ENCODE measurements at regions not wholly inside any gene's neighbourhood (a gene's known extent, or its start where the extent isn't known, plus 50 kb on each side); places are given as distances from the start of the nearest gene placed in this dataset.

GRCh38 chr21:27156666-27157065 is 189.8 kb upstream of the ADAMTS5 start:
- no peak overlapping the region for H3K27ac ChIP-seq
- no peak for TF ChIP-seq CTCF (conservative IDR thresholded peaks at IDR 0.05)
- no peak for TF ChIP-seq ZFX (IDR thresholded peaks at IDR 0.05)

GRCh38 chr21:27155130-27155500 is 188.2 kb upstream of the ADAMTS5 start:
- no peak overlapping the region for H3K27ac ChIP-seq
- TF ChIP-seq CTCF (conservative IDR thresholded peaks at IDR 0.05) (no peak), ZFX (IDR thresholded peaks at IDR 0.05) (no peak)

DNA sequence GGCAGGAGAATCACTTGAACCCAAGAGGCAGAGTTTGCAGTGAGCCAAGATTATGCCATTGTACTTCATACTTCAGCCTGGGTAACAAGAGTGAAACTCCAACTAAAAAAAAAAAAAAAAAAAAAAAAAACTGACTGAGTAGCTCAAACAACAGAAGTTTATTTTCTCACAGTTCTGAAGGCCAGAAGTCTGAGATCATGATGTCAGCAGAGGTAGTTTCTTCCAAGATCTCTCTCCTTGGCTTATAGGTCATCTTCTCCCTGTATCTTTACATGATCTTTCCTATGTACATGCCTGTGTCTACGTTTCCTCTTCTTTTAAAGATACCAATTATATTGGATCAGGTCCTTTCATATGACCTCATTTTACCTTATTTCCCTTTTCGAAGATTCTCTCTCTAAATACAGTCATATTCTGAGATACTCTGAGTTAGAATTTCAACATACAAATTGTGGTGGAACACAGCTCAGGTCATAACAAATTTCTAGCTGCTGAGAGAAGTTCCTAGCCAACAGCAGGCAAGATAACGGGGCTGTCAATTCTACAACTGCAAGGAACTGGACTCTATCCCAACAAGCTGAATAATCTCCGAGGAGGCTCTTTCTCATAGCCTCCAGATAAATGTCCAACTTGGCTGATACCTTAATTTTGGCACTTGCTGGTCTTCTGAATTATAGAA is 187.7 kb upstream of the ADAMTS5 start:
- no peak for TF ChIP-seq ZFX (IDR thresholded peaks at IDR 0.05)
- TF ChIP-seq CTCF (conservative IDR thresholded peaks at IDR 0.05): no peak
- no peak overlapping the region for H3K27ac ChIP-seq

GRCh38 chr21:27152996-27153395 is 186.1 kb upstream of the ADAMTS5 start:
- H3K27ac ChIP-seq: no peak overlapping the region
- no peak for TF ChIP-seq CTCF (conservative IDR thresholded peaks at IDR 0.05)
- no peak for TF ChIP-seq ZFX (IDR thresholded peaks at IDR 0.05)

GRCh38 chr21:27149034-27149433 is 182.1 kb upstream of the ADAMTS5 start:
- H3K27ac ChIP-seq: no peak overlapping the region
- no peak for TF ChIP-seq CTCF (conservative IDR thresholded peaks at IDR 0.05)
- no peak for TF ChIP-seq ZFX (IDR thresholded peaks at IDR 0.05)

GRCh38 chr21:27146268-27146667 is 179.4 kb upstream of the ADAMTS5 start:
- H3K27ac ChIP-seq: no peak overlapping the region
- TF ChIP-seq CTCF (conservative IDR thresholded peaks at IDR 0.05): no peak
- no peak for TF ChIP-seq ZFX (IDR thresholded peaks at IDR 0.05)

GRCh38 chr21:27145134-27145798 is 178.4 kb upstream of the ADAMTS5 start:
- no peak for TF ChIP-seq CTCF (conservative IDR thresholded peaks at IDR 0.05)
- TF ChIP-seq ZFX (IDR thresholded peaks at IDR 0.05): no peak
- no peak overlapping the region for H3K27ac ChIP-seq
